ENCODE measurements at regions not wholly inside any gene's neighbourhood (a gene's known extent, or its start where the extent isn't known, plus 50 kb on each side); places are given as distances from the start of the nearest gene placed in this dataset.
A peak's percentile ranks its signal among the peaks of the same experiment; 100 is the strongest.

DNA sequence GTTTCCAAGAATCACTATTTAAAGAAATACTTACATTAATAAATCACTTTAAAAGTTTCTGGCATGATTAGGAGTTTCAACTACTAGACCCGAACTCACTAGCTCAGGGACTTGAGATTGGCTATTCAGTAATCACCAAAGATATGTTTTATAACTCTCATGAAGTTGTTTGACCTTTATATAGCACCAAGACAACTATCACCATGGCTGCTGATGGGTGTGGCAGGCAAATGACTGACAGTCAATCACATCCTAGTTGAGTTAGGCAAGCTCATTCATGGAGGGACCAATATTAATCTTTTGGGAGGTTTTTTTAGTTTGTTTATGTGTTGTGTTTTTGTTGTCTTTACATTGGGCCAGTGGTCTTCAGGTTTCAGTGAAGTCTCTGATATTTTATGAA lies 376.3 kb upstream of the C1orf87 start:
- WGBS = 83% methylated on average over 1 of the region's 1 CpG
- no peak for DNase-seq (ENCODE audit: extremely low spot score)
- no peak overlapping the region for H3K4me3 ChIP-seq (ENCODE audit: low read depth, low read length)
- H3K4me1 ChIP-seq (ENCODE audit: insufficient read depth) = no peaks in the 10 kb centered on the region
- H3K36me3 ChIP-seq (ENCODE audit: insufficient read depth) = no peaks in the 10 kb centered on the region
- no peak overlapping the region for H3K27ac ChIP-seq (ENCODE audit: low read depth)

DNA sequence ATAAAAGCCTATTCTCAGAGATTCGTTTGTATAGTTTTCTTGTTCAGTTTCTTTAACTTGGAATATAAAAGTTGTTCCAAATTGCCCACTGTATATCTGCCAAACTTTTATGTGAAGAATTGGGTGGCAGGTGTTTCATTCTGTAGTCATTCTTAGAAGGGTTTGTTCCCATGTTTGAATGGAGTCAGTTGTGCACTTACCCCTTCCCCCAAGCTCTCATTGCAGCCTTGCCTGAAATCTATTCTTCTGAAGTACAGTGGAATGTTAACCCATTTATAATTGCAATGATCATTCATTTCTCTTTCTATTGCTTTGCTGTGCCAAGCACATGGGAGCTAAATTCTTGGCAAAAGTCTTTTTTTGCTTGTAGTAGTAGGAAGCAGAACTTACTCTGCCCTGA lies 375.3 kb upstream of the C1orf87 start:
- H3K27ac ChIP-seq (ENCODE audit: low read depth) = no peak overlapping the region
- WGBS = 58% methylated on average over 1 of the region's 1 CpG
- H3K4me3 ChIP-seq (ENCODE audit: low read depth, low read length) = no peak overlapping the region
- H3K4me1 ChIP-seq (ENCODE audit: insufficient read depth) = no peaks in the 10 kb centered on the region
- DNase-seq (ENCODE audit: extremely low spot score) = no peak
- no peaks in the 10 kb centered on the region for H3K36me3 ChIP-seq (ENCODE audit: insufficient read depth)

DNA sequence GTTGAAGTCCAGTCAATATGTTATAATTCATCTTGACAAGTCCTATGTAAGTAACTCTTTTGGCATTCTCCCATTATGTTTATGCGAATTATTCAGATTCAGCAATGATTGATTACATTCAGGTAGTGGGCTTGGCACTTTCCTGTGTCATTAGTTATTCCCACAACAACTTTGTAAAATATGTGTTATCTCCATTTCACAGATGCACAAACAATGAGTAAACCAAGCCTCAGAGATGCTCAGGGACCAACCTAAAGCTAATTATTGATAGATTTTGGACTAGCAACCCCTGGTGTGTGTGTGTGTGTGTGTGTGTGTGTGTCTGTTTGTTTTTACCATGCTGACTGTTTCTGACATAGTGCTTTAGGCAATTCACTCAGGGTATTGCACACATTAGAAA lies 371.1 kb upstream of the C1orf87 start:
- Histone ChIP-seq H3K27ac (ENCODE audit: low read depth) (no peak overlapping the region), H3K4me3 (ENCODE audit: low read depth, low read length) (no peak overlapping the region)
- WGBS = 86% methylated on average over 1 of the region's 1 CpG

DNA sequence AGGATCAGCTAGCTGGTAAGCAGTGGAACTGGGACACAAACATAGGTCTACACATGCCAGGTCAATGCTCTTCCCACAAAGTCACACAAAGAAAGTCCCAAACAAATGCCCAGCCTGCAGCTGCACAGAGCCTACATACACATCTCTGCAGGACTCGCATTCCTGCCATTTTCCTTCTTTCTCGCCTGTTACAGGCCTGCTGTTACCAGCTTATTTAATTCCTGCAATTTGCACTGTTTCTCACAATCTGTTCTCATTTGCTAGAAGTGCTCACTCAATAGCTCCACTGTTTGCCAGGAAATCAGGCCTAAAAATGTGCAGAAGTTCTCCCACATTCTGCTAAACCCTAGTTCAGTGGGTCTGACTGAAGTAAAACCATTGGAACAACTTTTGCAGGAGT lies 362.6 kb upstream of the C1orf87 start:
- Histone ChIP-seq H3K36me3 (ENCODE audit: insufficient read depth) (no peaks in the 10 kb centered on the region), H3K4me3 (ENCODE audit: low read depth, low read length) (no peak overlapping the region), H3K27ac (ENCODE audit: low read depth) (no peak overlapping the region), H3K4me1 (ENCODE audit: insufficient read depth) (no peaks in the 10 kb centered on the region)
- no peak for DNase-seq (ENCODE audit: extremely low spot score)
- 90% methylated on average over 2 of the region's 2 CpGs for WGBS

More for the DNA sequence above, 371.1 kb upstream of the C1orf87 start:
- no peak for DNase-seq (ENCODE audit: extremely low spot score)
- Histone ChIP-seq H3K36me3 (ENCODE audit: insufficient read depth) (no peaks in the 10 kb centered on the region), H3K4me1 (ENCODE audit: insufficient read depth) (no peaks in the 10 kb centered on the region)

DNA sequence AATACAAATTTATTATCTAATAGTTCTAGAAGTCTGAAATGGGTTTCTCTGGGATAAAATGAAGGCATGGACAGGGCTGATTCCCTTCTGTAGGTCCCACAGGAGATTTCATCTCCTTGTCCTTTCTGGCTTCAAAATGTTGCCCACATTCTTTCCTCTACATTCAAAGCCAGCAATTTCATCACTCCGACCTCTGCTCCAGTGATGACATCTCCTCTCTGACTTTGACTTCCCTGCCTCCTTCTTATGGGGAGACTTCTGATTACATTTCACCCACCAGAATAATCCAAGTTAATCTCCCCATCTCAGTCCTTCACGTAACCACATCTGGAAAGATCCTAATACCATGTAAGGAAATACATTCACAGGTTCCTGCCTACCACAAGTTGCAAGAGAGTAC lies 358.0 kb upstream of the C1orf87 start:
- DNase-seq (ENCODE audit: extremely low spot score) = no peak
- no peak overlapping the region for H3K27ac ChIP-seq (ENCODE audit: low read depth)
- H3K36me3 ChIP-seq (ENCODE audit: insufficient read depth) = no peaks in the 10 kb centered on the region
- H3K4me3 ChIP-seq (ENCODE audit: low read depth, low read length) = no peak overlapping the region
- no peaks in the 10 kb centered on the region for H3K4me1 ChIP-seq (ENCODE audit: insufficient read depth)
- WGBS = 69% methylated on average over 2 of the region's 2 CpGs

DNA sequence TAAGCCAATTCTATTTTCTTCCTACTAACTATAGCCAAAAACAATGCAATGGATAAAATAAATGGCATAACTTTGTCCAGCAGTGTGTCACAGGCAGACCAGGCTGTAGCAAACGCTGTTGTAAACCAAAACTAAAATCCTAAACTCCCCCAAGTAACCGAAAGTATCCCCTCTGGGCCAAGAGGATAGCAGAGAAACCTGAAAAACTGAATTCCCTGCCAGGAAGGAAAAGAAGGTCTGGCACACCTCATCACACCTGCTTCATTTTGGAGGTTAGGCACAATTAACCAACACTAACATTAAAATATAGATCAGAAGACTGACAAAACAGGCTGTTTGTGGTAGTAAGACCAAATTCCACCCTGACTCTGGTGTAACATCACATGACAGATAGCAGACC lies 356.8 kb upstream of the C1orf87 start:
- 79% methylated on average over 2 of the region's 2 CpGs for WGBS
- H3K36me3 ChIP-seq (ENCODE audit: insufficient read depth) = no peaks in the 10 kb centered on the region
- H3K4me1 ChIP-seq (ENCODE audit: insufficient read depth) = no peaks in the 10 kb centered on the region
- no peak overlapping the region for H3K4me3 ChIP-seq (ENCODE audit: low read depth, low read length)
- no peak for DNase-seq (ENCODE audit: extremely low spot score)
- no peak overlapping the region for H3K27ac ChIP-seq (ENCODE audit: low read depth)

DNA sequence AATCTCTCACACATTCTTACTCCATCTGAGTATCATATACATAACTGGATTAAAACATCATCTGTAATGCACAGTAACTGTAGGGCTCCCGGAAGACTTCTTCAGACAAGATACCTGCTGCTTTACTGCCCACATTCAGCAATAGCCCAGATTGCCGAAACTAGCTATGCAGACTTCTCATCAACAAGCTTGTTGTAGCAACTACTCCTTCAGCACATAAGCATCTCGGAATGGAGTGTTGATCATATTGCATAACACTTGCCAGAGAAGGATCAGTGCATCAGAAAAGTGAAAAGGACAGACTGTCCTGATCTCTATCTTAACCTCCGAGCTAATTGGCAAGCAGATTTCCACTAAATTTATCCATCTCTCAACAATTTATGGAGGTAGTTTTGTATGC lies 354.6 kb upstream of the C1orf87 start:
- Histone ChIP-seq H3K4me3 (ENCODE audit: low read depth, low read length) (no peak overlapping the region), H3K27ac (ENCODE audit: low read depth) (no peak overlapping the region), H3K36me3 (ENCODE audit: insufficient read depth) (no peaks in the 10 kb centered on the region), H3K4me1 (ENCODE audit: insufficient read depth) (no peaks in the 10 kb centered on the region)
- no peak for DNase-seq (ENCODE audit: extremely low spot score)
- WGBS = 47% methylated on average over 4 of the region's 4 CpGs

DNA sequence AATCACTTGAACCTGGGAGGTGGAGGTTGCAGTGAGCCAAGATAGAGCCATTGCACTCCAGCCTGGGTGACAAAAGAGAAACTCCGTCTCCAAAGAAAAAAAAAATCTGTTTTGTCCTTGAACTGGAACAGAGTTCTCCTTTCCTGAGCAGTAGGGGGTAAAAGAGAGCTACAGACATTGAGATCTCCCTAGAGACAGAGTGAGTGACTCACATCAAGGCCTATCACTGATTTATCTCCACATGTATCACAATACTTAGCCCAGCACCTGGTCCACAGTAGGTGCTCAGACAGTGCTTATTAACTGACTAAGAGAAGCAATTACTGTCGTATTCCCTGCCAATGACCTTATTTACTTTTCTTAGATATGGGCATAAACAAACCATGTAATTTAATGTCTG lies 354.1 kb upstream of the C1orf87 start:
- no peak for DNase-seq (ENCODE audit: extremely low spot score)
- Histone ChIP-seq H3K4me1 (ENCODE audit: insufficient read depth) (no peaks in the 10 kb centered on the region), H3K27ac (ENCODE audit: low read depth) (no peak overlapping the region), H3K4me3 (ENCODE audit: low read depth, low read length) (no peak overlapping the region), H3K36me3 (ENCODE audit: insufficient read depth) (no peaks in the 10 kb centered on the region)
- WGBS = 86% methylated on average over 2 of the region's 2 CpGs

DNA sequence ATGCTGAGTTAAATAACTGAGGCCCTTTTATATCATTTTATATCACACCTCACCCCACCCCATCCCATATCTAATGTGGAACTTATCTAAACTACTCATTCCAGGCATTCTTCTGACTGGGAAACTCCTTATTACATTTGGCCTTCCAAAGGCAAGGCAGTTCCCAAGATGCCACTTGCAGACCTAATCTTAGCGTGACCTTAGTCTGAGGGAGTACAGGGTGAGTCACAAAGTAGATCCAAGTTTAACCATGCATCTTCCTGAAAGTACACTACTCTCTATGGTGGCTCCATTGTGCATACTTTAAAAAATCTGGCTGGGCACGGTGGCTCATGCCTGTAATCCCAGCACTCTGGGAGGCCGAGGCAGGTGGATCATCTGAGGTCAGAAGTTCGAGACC lies 353.6 kb upstream of the C1orf87 start:
- Histone ChIP-seq H3K27ac (ENCODE audit: low read depth) (no peak overlapping the region), H3K36me3 (ENCODE audit: insufficient read depth) (no peaks in the 10 kb centered on the region), H3K4me3 (ENCODE audit: low read depth, low read length) (no peak overlapping the region), H3K4me1 (ENCODE audit: insufficient read depth) (no peaks in the 10 kb centered on the region)
- no peak for DNase-seq (ENCODE audit: extremely low spot score)
- 86% methylated on average over 4 of the region's 4 CpGs for WGBS

DNA sequence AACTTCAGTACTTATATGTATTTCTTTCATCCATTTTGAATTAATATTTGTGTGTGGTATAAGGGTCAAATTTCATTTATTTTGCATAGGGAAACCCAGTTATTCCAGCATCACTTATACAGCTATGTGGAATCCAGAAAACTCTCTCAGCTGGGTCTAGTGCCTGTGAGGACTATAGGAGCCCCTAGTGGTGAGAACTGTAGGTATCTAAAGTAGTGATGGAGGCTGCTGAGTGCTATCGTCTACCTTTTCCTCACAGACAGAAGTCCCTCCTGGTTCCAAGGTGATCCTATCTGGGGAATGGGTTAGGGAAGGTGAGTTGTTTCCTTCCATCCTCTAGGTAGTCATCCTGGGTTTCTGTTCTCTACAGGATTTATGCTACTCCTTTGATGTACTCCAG lies 352.0 kb upstream of the C1orf87 start:
- no peak overlapping the region for H3K4me3 ChIP-seq (ENCODE audit: low read depth, low read length)
- DNase-seq (ENCODE audit: extremely low spot score) = no peak
- WGBS = 82% methylated on average over 1 of the region's 1 CpG
- H3K36me3 ChIP-seq (ENCODE audit: insufficient read depth) = no peaks in the 10 kb centered on the region
- no peaks in the 10 kb centered on the region for H3K4me1 ChIP-seq (ENCODE audit: insufficient read depth)
- H3K27ac ChIP-seq (ENCODE audit: low read depth) = no peak overlapping the region

DNA sequence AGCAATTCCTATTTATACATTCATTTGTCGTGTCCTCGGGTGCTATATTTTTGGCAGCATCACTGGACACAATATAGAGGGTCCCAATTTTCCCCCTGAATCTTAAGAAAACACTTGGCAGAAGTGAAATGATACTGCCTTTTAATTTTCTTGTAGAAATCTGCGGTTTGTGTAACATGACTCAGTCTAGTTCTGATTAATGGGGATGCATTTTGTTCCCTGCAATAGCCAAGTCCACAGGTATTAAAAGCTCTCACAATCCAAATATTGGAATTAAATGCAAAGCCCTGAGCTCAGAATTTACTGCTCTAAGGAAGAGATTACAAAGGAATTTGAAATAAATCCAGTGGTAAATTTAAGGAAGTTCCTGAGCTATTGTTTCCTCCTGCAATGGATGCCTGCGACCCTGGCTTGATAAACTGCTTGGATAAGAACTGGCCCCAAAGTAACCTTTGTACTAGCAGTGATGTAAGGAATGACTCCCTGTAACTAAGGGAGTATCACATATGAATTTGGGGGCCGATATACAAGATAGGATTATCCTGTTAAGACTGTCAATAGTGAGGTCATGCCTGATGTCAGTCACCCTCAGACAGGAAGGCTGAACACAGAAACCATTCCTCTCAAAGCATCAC lies 349.7 kb upstream of the C1orf87 start:
- peak; percentile 45 for DNase-seq (ENCODE audit: extremely low spot score)
- Histone ChIP-seq H3K4me1 (ENCODE audit: insufficient read depth) (no peaks in the 10 kb centered on the region), H3K36me3 (ENCODE audit: insufficient read depth) (no peaks in the 10 kb centered on the region), H3K27ac (ENCODE audit: low read depth) (no peak overlapping the region), H3K4me3 (ENCODE audit: low read depth, low read length) (no peak overlapping the region)
- 12% methylated on average over 5 of the region's 5 CpGs for WGBS

DNA sequence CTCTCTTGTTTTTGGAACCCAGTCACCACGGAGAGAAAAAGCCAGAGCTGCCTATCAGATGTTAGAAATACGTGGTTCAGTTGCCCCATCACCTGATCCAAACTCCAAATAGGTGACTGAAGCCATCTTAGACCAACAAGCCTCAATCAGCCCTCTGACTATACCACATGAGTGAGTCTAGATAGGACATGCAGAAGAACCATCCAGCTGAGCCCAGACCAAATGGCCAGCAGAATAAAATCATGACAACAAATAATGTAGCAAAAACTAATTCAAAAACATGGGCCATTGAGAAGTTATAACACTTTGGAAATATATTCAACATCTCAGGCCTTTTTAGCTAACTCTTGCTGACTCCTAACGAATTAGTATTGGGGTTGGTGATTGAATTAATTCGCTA lies 348.4 kb upstream of the C1orf87 start:
- DNase-seq (ENCODE audit: extremely low spot score) = no peak
- no peaks in the 10 kb centered on the region for H3K4me1 ChIP-seq (ENCODE audit: insufficient read depth)
- no peak overlapping the region for H3K27ac ChIP-seq (ENCODE audit: low read depth)
- WGBS = 94% methylated on average over 4 of the region's 4 CpGs
- no peak overlapping the region for H3K4me3 ChIP-seq (ENCODE audit: low read depth, low read length)
- H3K36me3 ChIP-seq (ENCODE audit: insufficient read depth) = no peaks in the 10 kb centered on the region

DNA sequence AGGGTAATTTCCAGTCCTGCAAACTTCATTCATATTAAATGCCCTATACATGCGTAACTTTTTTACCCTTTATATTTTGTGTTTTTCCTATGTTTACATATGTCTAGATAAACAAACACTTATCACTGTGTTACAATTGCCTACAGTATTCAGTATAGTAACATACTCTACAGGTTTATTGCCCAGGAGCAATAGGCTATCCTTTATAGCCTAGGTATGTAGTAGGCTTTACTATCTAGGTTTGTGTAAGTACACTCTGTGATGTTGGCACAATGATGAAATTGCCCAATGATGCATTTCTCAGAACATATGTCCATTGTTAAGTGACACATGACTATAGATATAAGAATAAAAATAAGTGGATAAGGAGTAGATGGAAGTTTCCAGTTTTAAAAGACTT lies 345.5 kb upstream of the C1orf87 start:
- DNase-seq (ENCODE audit: extremely low spot score) = no peak

DNA sequence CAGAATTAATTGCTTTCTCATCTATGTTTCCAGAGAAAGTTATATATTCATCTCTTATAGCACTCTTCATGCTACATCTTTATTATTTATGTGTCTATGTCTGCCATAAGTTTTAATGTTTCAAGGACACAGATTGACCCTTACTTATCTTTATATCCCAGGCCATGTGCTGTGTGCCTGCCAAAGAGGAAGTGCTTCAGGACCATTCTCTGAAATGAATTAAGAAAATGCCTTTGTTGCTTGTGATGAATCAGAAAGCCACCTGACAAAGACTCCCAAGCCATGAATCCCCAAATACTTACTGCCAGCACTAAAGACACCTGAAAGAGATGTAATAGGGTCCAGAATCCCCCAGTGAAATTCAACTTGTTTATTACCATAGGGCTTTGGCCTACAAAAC lies 342.1 kb upstream of the C1orf87 start:
- no peak for DNase-seq (ENCODE audit: extremely low spot score)
- Histone ChIP-seq H3K4me1 (ENCODE audit: insufficient read depth) (no peaks in the 10 kb centered on the region), H3K27ac (ENCODE audit: low read depth) (no peak overlapping the region), H3K4me3 (ENCODE audit: low read depth, low read length) (no peak overlapping the region), H3K36me3 (ENCODE audit: insufficient read depth) (no peaks in the 10 kb centered on the region)

More for the DNA sequence above, 345.5 kb upstream of the C1orf87 start:
- Histone ChIP-seq H3K4me1 (ENCODE audit: insufficient read depth) (no peaks in the 10 kb centered on the region), H3K27ac (ENCODE audit: low read depth) (no peak overlapping the region), H3K36me3 (ENCODE audit: insufficient read depth) (no peaks in the 10 kb centered on the region), H3K4me3 (ENCODE audit: low read depth, low read length) (no peak overlapping the region)
- 95% methylated on average over 1 of the region's 1 CpG for WGBS

DNA sequence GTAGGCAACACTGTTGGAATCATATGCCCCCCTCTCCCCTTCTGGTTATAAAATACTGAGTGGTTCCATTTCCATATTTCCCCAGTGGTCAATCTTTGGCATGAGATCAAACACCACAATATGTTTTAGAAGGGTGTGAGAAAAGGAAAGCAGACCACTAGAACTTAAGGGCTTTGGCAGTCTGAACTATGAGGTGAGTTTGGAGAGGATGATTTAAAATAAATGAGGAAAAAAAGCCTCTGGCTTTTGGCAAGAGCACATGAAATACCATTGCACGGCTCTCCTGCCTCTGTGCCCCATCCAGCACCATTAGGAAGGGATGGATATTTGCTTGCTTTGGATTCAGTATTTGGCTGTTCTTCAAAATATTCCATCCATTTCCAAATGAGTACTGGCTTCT lies 339.5 kb upstream of the C1orf87 start:
- H3K27ac ChIP-seq (ENCODE audit: low read depth) = no peak overlapping the region
- H3K4me1 ChIP-seq (ENCODE audit: insufficient read depth) = no peaks in the 10 kb centered on the region
- no peaks in the 10 kb centered on the region for H3K36me3 ChIP-seq (ENCODE audit: insufficient read depth)
- no peak for DNase-seq (ENCODE audit: extremely low spot score)
- WGBS = 41% methylated on average over 1 of the region's 1 CpG
- H3K4me3 ChIP-seq (ENCODE audit: low read depth, low read length) = no peak overlapping the region
